ENCODE measurements at regions not wholly inside any gene's neighbourhood (a gene's known extent, or its start where the extent isn't known, plus 50 kb on each side); places are given as distances from the start of the nearest gene placed in this dataset.

GRCh38 chr12:28083840-28084678 lies 106.2 kb upstream of the CCDC91 start:
- no peak overlapping the region for H3K4me3 ChIP-seq (ENCODE audit: low read depth, poor library complexity, severe bottlenecking)
- TF ChIP-seq POLR2A (IDR thresholded peaks at IDR 0.05) (no peak), CTCF (IDR thresholded peaks at IDR 0.05) (no peak)
- DNase-seq (ENCODE audit: low spot score in 2 of 2) = no peak
- WGBS, 2 donors = 45 to 55% methylated on average over 7 of the region's 7 CpGs
- intact Hi-C loops (cut with DNase I; ENCODE audit: low total_unique reads) = no loop called here

- intact Hi-C loops (cut with DNase I; ENCODE audit: low total_unique reads) = no loop called here
- TF ChIP-seq POLR2A (IDR thresholded peaks at IDR 0.05) (no peak), CTCF (IDR thresholded peaks at IDR 0.05) (no peak)
- no peak overlapping the region for H3K4me3 ChIP-seq (ENCODE audit: low read depth, poor library complexity, severe bottlenecking)
- no peak for DNase-seq (ENCODE audit: low spot score in 2 of 2)
- 67 to 68% methylated on average over 8 of the region's 8 CpGs for WGBS, 2 donors
Observed at GRCh38 chr12:28086521-28087155, 103.6 kb upstream of the CCDC91 start.

- no peak overlapping the region for H3K4me3 ChIP-seq (ENCODE audit: low read depth, poor library complexity, severe bottlenecking)
- intact Hi-C loops (cut with DNase I; ENCODE audit: low total_unique reads) = no loop called here
- TF ChIP-seq CTCF (IDR thresholded peaks at IDR 0.05) = no peak
- no peak for TF ChIP-seq POLR2A (IDR thresholded peaks at IDR 0.05)
- no peak for DNase-seq (ENCODE audit: low spot score in 2 of 2)
- WGBS, 2 donors = 57 to 59% methylated on average over 3 of the region's 3 CpGs
Observed at GRCh38 chr12:28088566-28089272, 101.5 kb upstream of the CCDC91 start.

- DNase-seq (ENCODE audit: low spot score in 2 of 2) = no peak
- H3K4me3 ChIP-seq (ENCODE audit: low read depth, poor library complexity, severe bottlenecking) = no peak overlapping the region
- 22 to 24% methylated on average over 5 of the region's 5 CpGs for WGBS, 2 donors
- TF ChIP-seq CTCF (IDR thresholded peaks at IDR 0.05) (no peak), POLR2A (IDR thresholded peaks at IDR 0.05) (no peak)
- intact Hi-C loops (cut with DNase I; ENCODE audit: low total_unique reads) = no loop called here
Observed at GRCh38 chr12:28089338-28089737, 100.9 kb upstream of the CCDC91 start.

GRCh38 chr12:28090835-28091234 lies 99.4 kb upstream of the CCDC91 start:
- no peak overlapping the region for H3K4me3 ChIP-seq (ENCODE audit: low read depth, poor library complexity, severe bottlenecking)
- DNase-seq (ENCODE audit: low spot score in 2 of 2) = no peak
- intact Hi-C loops (cut with DNase I; ENCODE audit: low total_unique reads) = no loop called here
- no peak for TF ChIP-seq POLR2A (IDR thresholded peaks at IDR 0.05)
- TF ChIP-seq CTCF (IDR thresholded peaks at IDR 0.05) = no peak
- 97 to 99% methylated on average over 3 of the region's 3 CpGs for WGBS, 2 donors
